ENCODE measurements at regions not wholly inside any gene's neighbourhood (a gene's known extent, or its start where the extent isn't known, plus 50 kb on each side); places are given as distances from the start of the nearest gene placed in this dataset.

- FAIRE-seq: no peak
- Histone ChIP-seq H4K20me1 (replicated peaks; ENCODE audit: control insufficient read depth, insufficient read depth, low read length) (no peaks in the 10 kb centered on the region), H3K27ac (ENCODE audit: extremely low read depth, low read depth, low read length) (no peak overlapping the region), H3K4me2 (ENCODE audit: insufficient read depth, low read length) (no peak overlapping the region), H3K4me1 (replicated peaks in 1 of 2; ENCODE audit: control insufficient read depth in 2 of 2, insufficient read depth in 2 of 2, low read length in 2 of 2) (no peaks in the 10 kb centered on the region), H3K36me3 (ENCODE audit: control insufficient read depth, insufficient read depth, low read length) (no peaks in the 10 kb centered on the region), H3K9me1 (ENCODE audit: control insufficient read depth, insufficient read depth, low read length) (no peaks in the 10 kb centered on the region), H3K9ac (ENCODE audit: insufficient read depth in 1 of 2, low read depth in 2 of 2, low read length in 2 of 2) (no peak overlapping the region), H3K9me3 (replicated peaks; ENCODE audit: control insufficient read depth, insufficient read depth, low read depth, low read length) (no peaks in the 10 kb centered on the region; the same call in 1 of the 2 replicates), H3K4me3 (no peak overlapping the region), H2AFZ (ENCODE audit: low read depth, low read length) (no peak overlapping the region), H3K79me2 (ENCODE audit: control insufficient read depth, insufficient read depth, low read length) (no peaks in the 10 kb centered on the region), H3K27me3 (ENCODE audit: control insufficient read depth in 2 of 2, insufficient read depth in 2 of 2, low read length in 2 of 2) (no peaks in the 10 kb centered on the region)
- POLR2A ChIA-PET: interaction anchor here (0.6 kb wide), 1 partner anchor 14 kb away, joined by 3 read pairs; no protein-coding TSS in a partner anchor
- CTCF ChIA-PET (ENCODE audit: low intra/inter-chr PET ratio): no interaction called here
- no peak for ATAC-seq
- WGBS (ENCODE audit: insufficient coverage, low coverage, missing lambda C conversion rate): 0% methylated on average over 1 of the region's 1 CpG
- BruUV-seq (replicated peaks): no TSS peak
- intact Hi-C loops (cut with micrococcal nuclease): no loop called here
- no peak for DNase-seq (ENCODE audit: extremely low read depth in 1 of 4, low spot score in 3 of 4)
- in situ Hi-C loops (cut with MboI): no loop called here
- TF ChIP-seq ZNF253 (CRISPR knock-in tag; conservative IDR thresholded peaks at IDR 0.05): no peak
- TF ChIP-seq GMEB1 (CRISPR knock-in tag; IDR thresholded peaks at IDR 0.05): no peak
- no peak for TF ChIP-seq ZNF146 (CRISPR knock-in tag; IDR thresholded peaks at IDR 0.05; ENCODE audit: unreplicated experiment)
- TF ChIP-seq ERF (CRISPR knock-in tag; IDR thresholded peaks at IDR 0.05): no peak
- no peak for TF ChIP-seq CHD1 (IDR thresholded peaks at IDR 0.05; ENCODE audit: low read length)
- no peak for TF ChIP-seq CHCHD3 (CRISPR knock-in tag; IDR thresholded peaks at IDR 0.05)
- no peak for TF ChIP-seq HIVEP1 (CRISPR knock-in tag; IDR thresholded peaks at IDR 0.05)
- TF ChIP-seq FOXK2 (conservative IDR thresholded peaks at IDR 0.05 in 1 of 2, IDR thresholded peaks at IDR 0.05 in 1 of 2; ENCODE audit: low read depth in 2 of 2): no peak
- TF ChIP-seq MNT (conservative IDR thresholded peaks at IDR 0.05): no peak
These were observed 80.2 kb upstream of the OPRM1 start for GRCh38 chr6:153958860-153959259.
